Activated CD4-positive, alpha-beta T cell treated with anti-CD3 and anti-CD28 coated beads, Interleukin-2, amount 10 ng/mL, durations not matched to agents 24 days and 14 days (primary cell): ENCODE measurements at regions not wholly inside any gene's neighbourhood (a gene's known extent, or its start where the extent isn't known, plus 50 kb on each side); places are given as distances from the start of the nearest gene placed in this dataset.
"Not testable (repeated sequence)": the region's sequence is repeated elsewhere in the genome, so short reads cannot be mapped to it uniquely, and the experiment has no call there.

Experiments
- DNase-seq: peaks from one replicate; pipeline ENCODE4 v3.0.0; 2022
- H3K27ac Mint-ChIP-seq: one replicate; pipeline ENCODE4 v1.8.0; 2022; ENCODE audit warnings: mild to moderate bottlenecking, mixed read lengths
- H3K27me3 Mint-ChIP-seq: one replicate; pipeline ENCODE4 v1.8.0; 2022; ENCODE audit warnings: mixed read lengths
- H3K36me3 Mint-ChIP-seq: one replicate; pipeline ENCODE4 v1.8.0; 2022; ENCODE audit warnings: low read depth, mild to moderate bottlenecking, mixed read lengths
- H3K4me1 Mint-ChIP-seq: one replicate; pipeline ENCODE4 v1.8.0; 2021; ENCODE audit warnings: mixed read lengths
- H3K4me3 Mint-ChIP-seq: one replicate; pipeline ENCODE4 v1.8.0; 2022; ENCODE audit warnings: mild to moderate bottlenecking, moderate library complexity, mixed read lengths
- H3K9me3 Mint-ChIP-seq: one replicate; pipeline ENCODE4 v1.8.0; 2021; ENCODE audit warnings: mixed read lengths
- intact Hi-C: fragments of 100-400 bp; cut with micrococcal nuclease; formaldehyde crosslinking; loops from one replicate; pipeline ENCODE4 v1.15.1; 2023

- H3K4me1 Mint-ChIP-seq: no peaks in the 10 kb centered on the region
- no peaks in the 10 kb centered on the region for H3K36me3 Mint-ChIP-seq
- H3K27ac Mint-ChIP-seq: no peak overlapping the region
- DNase-seq: no peak
- H3K9me3 Mint-ChIP-seq: peaks cover 5% of the 10 kb centered on the region
- no peaks in the 10 kb centered on the region for H3K27me3 Mint-ChIP-seq
- H3K4me3 Mint-ChIP-seq: no peak overlapping the region
- intact Hi-C loops: no loop called here
These were observed 93.4 kb upstream of the ARMC3 start for GRCh38 chr10:22834471-22834870.

- DNase-seq: no peak
- Mint-ChIP-seq H3K4me3 (no peak overlapping the region), H3K9me3 (peaks cover 5% of the 10 kb centered on the region), H3K36me3 (no peaks in the 10 kb centered on the region), H3K27me3 (no peaks in the 10 kb centered on the region), H3K27ac (no peak overlapping the region), H3K4me1 (no peaks in the 10 kb centered on the region)
- intact Hi-C loops: no loop called here
These were observed 94.1 kb upstream of the ARMC3 start for GRCh38 chr10:22833781-22834180.

GRCh38 chr10:22833353-22833752 lies 94.5 kb upstream of the ARMC3 start:
- Mint-ChIP-seq H3K27me3 (no peaks in the 10 kb centered on the region), H3K4me1 (no peaks in the 10 kb centered on the region), H3K9me3 (peaks cover 5% of the 10 kb centered on the region), H3K36me3 (no peaks in the 10 kb centered on the region), H3K27ac (no peak overlapping the region), H3K4me3 (no peak overlapping the region)
- DNase-seq: no peak
- intact Hi-C loops: no loop called here

- Mint-ChIP-seq H3K9me3 (peaks cover 5% of the 10 kb centered on the region), H3K4me1 (no peaks in the 10 kb centered on the region), H3K36me3 (no peaks in the 10 kb centered on the region), H3K27me3 (no peaks in the 10 kb centered on the region), H3K4me3 (no peak overlapping the region), H3K27ac (no peak overlapping the region)
- DNase-seq: no peak
- intact Hi-C loops: no loop called here
These were observed 95.0 kb upstream of the ARMC3 start for GRCh38 chr10:22832851-22833250.

- Mint-ChIP-seq H3K4me3 (no peak overlapping the region), H3K27ac (no peak overlapping the region), H3K27me3 (no peaks in the 10 kb centered on the region), H3K9me3 (peaks cover 5% of the 10 kb centered on the region), H3K4me1 (no peaks in the 10 kb centered on the region), H3K36me3 (no peaks in the 10 kb centered on the region)
- DNase-seq: no peak
- intact Hi-C loops: no loop called here
These were observed 95.7 kb upstream of the ARMC3 start for GRCh38 chr10:22832066-22832602.

GRCh38 chr10:22831586-22831985 lies 96.3 kb upstream of the ARMC3 start:
- Mint-ChIP-seq H3K9me3 (peaks cover 5% of the 10 kb centered on the region), H3K4me3 (no peak overlapping the region), H3K27me3 (no peaks in the 10 kb centered on the region), H3K4me1 (no peaks in the 10 kb centered on the region), H3K36me3 (no peaks in the 10 kb centered on the region), H3K27ac (no peak overlapping the region)
- intact Hi-C loops: no loop called here
- DNase-seq: no peak

GRCh38 chr10:22828712-22829111 lies 99.1 kb upstream of the ARMC3 start:
- H3K27me3 Mint-ChIP-seq, DNase-seq, H3K9me3 Mint-ChIP-seq, H3K27ac Mint-ChIP-seq, H3K36me3 Mint-ChIP-seq, H3K4me1 Mint-ChIP-seq, H3K4me3 Mint-ChIP-seq, intact Hi-C loops: not testable (repeated sequence)

- DNase-seq: no peak
- Mint-ChIP-seq H3K4me3 (no peak overlapping the region), H3K27me3 (peaks cover 5% of the 10 kb centered on the region)
These were observed 102.0 kb upstream of the ARMC3 start for GRCh38 chr10:22825841-22826240.

GRCh38 chr10:22824984-22825383 lies 102.9 kb upstream of the ARMC3 start:
- no peaks in the 10 kb centered on the region for H3K4me1 Mint-ChIP-seq
- DNase-seq: no peak
- no peak overlapping the region for H3K4me3 Mint-ChIP-seq

More at GRCh38 chr10:22825841-22826240, 102.0 kb upstream of the ARMC3 start:
- Mint-ChIP-seq H3K9me3 (no peaks in the 10 kb centered on the region), H3K27ac (no peak overlapping the region), H3K4me1 (no peaks in the 10 kb centered on the region), H3K36me3 (no peaks in the 10 kb centered on the region)
- intact Hi-C loops: no loop called here

GRCh38 chr10:22824520-22824919 lies 103.3 kb upstream of the ARMC3 start:
- Mint-ChIP-seq H3K27ac (no peak overlapping the region), H3K4me3 (no peak overlapping the region), H3K36me3 (no peaks in the 10 kb centered on the region), H3K4me1 (no peaks in the 10 kb centered on the region), H3K9me3 (no peaks in the 10 kb centered on the region), H3K27me3 (peaks cover 13% of the 10 kb centered on the region)
- intact Hi-C loops: no loop called here
- no peak for DNase-seq

More at GRCh38 chr10:22824984-22825383, 102.9 kb upstream of the ARMC3 start:
- Mint-ChIP-seq H3K9me3 (no peaks in the 10 kb centered on the region), H3K27me3 (peaks cover 13% of the 10 kb centered on the region), H3K27ac (no peak overlapping the region), H3K36me3 (no peaks in the 10 kb centered on the region)
- intact Hi-C loops: no loop called here

GRCh38 chr10:22823109-22823508 lies 104.7 kb upstream of the ARMC3 start:
- H3K36me3 Mint-ChIP-seq: no peaks in the 10 kb centered on the region
- intact Hi-C loops: no loop called here
- H3K4me1 Mint-ChIP-seq: no peaks in the 10 kb centered on the region
- H3K27ac Mint-ChIP-seq: no peak overlapping the region
- peaks cover 13% of the 10 kb centered on the region for H3K27me3 Mint-ChIP-seq
- DNase-seq: no peak
- H3K9me3 Mint-ChIP-seq: no peaks in the 10 kb centered on the region
- H3K4me3 Mint-ChIP-seq: no peak overlapping the region

GRCh38 chr10:22821921-22822320 lies 105.9 kb upstream of the ARMC3 start:
- DNase-seq, intact Hi-C loops, H3K9me3 Mint-ChIP-seq, H3K27ac Mint-ChIP-seq, H3K4me1 Mint-ChIP-seq, H3K36me3 Mint-ChIP-seq, H3K4me3 Mint-ChIP-seq: not testable (repeated sequence)
- peaks cover 13% of the 10 kb centered on the region for H3K27me3 Mint-ChIP-seq

GRCh38 chr10:22821501-22821900 lies 106.4 kb upstream of the ARMC3 start:
- H3K27ac Mint-ChIP-seq: no peak overlapping the region
- H3K4me3 Mint-ChIP-seq: no peak overlapping the region
- peaks cover 13% of the 10 kb centered on the region for H3K27me3 Mint-ChIP-seq
- H3K9me3 Mint-ChIP-seq: no peaks in the 10 kb centered on the region
- H3K4me1 Mint-ChIP-seq: no peaks in the 10 kb centered on the region
- H3K36me3 Mint-ChIP-seq: no peaks in the 10 kb centered on the region
- intact Hi-C loops: no loop called here
- DNase-seq: no peak

GRCh38 chr10:22816298-22816653 lies 101.9 kb upstream of the PIP4K2A start:
- DNase-seq: no peak
- no peak overlapping the region for H3K4me3 Mint-ChIP-seq
- peaks cover 10% of the 10 kb centered on the region for H3K27me3 Mint-ChIP-seq
- no peaks in the 10 kb centered on the region for H3K36me3 Mint-ChIP-seq
- no peaks in the 10 kb centered on the region for H3K4me1 Mint-ChIP-seq
- intact Hi-C loops: no loop called here
- H3K9me3 Mint-ChIP-seq: no peaks in the 10 kb centered on the region
- H3K27ac Mint-ChIP-seq: no peak overlapping the region

GRCh38 chr10:22810643-22811465 lies 96.5 kb upstream of the PIP4K2A start:
- Mint-ChIP-seq H3K27ac (no peak overlapping the region), H3K4me3 (no peak overlapping the region), H3K9me3 (no peaks in the 10 kb centered on the region), H3K27me3 (peaks cover 2% of the 10 kb centered on the region), H3K36me3 (no peaks in the 10 kb centered on the region), H3K4me1 (no peaks in the 10 kb centered on the region)
- no peak for DNase-seq
- intact Hi-C loops: no loop called here
